Stomach (tissue), 8 donors: ENCODE measurements at regions not wholly inside any gene's neighbourhood (a gene's known extent, or its start where the extent isn't known, plus 50 kb on each side); places are given as distances from the start of the nearest gene placed in this dataset.

Experiments used
- DNase-seq, 2 donors: peaks; one replicate each; pipeline versions ENCODE4 v3.0.0 to v3.0.0-alpha.2; 2013 to 2019
- H3K27ac ChIP-seq, 5 donors: fragments of 200-600 bp in 4 of 5; sonication (generic) in 4 of 5; one replicate each; pipeline ENCODE4 v1.5.1; 2013 to 2019; ENCODE audit warnings: mild to moderate bottlenecking in 1 of 5, moderate library complexity in 1 of 5
- H3K27me3 ChIP-seq, 3 donors: fragments of 200-600 bp; sonication (generic); one replicate each; pipeline ENCODE4 v1.5.1; 2017 to 2019; ENCODE audit warnings: mixed run types in 1 of 3
- H3K36me3 ChIP-seq, 4 donors: fragments of 200-600 bp; sonication (generic); 1 replicate in 3 of 4; 2 replicates in 1 of 4; pipeline ENCODE4 v1.5.1; 2016 to 2019
- H3K4me1 ChIP-seq, 4 donors: fragments of 200-600 bp; sonication (generic); one replicate each; pipeline ENCODE4 v1.5.1; 2016 to 2019
- H3K4me3 ChIP-seq, 4 donors: fragments of 200-600 bp; sonication (generic) in 3 of 4; one replicate each; pipeline ENCODE4 v1.5.1; 2016 to 2019; ENCODE audit warnings: mild to moderate bottlenecking in 1 of 4
- H3K9me3 ChIP-seq, 4 donors: fragments of 200-600 bp; sonication (generic); one replicate each; pipeline ENCODE4 v1.5.1; 2016 to 2019
- CTCF ChIP-seq, 7 experiments: fragments of 450-650 bp in 4 of 7; fragments of 200-600 bp in 3 of 7; sonication (generic) in 3 of 7; IDR thresholded peaks; one replicate each; pipeline ENCODE4 v1.5.1; 2016 to 2019; ENCODE audit warnings: antibody characterized with exemption in 7 of 7, control low read depth in 2 of 7, mild to moderate bottlenecking in 1 of 7
- EP300 ChIP-seq: sonication (generic); formaldehyde crosslinking; IDR thresholded peaks from one replicate; pipeline ENCODE4 v1.6.1; 2017; ENCODE audit warnings: antibody characterized with exemption
- POLR2A ChIP-seq, 4 donors: fragments of 450-650 bp; IDR thresholded peaks; one replicate each; pipeline ENCODE4 v1.6.1; 2016; ENCODE audit warnings: antibody characterized with exemption in 4 of 4, control low read depth in 2 of 4, mild to moderate bottlenecking in 1 of 4, moderate library complexity in 1 of 4
- POLR2AphosphoS5 ChIP-seq, 3 donors: sonication (generic); formaldehyde crosslinking; IDR thresholded peaks; one replicate each; pipeline ENCODE4 v1.6.1; 2016; ENCODE audit warnings: antibody characterized with exemption in 3 of 3
- WGBS, 5 donors: extraction: QIAGEN DNeasy Blood & Tissue Kit in 3 of 5; methylation state at CpG; one replicate each; pipeline versions ENCODE4 v1.1.5 to v1.1.7; 2013 to 2018; 5-methylcytosine and 5-hydroxymethylcytosine counted together
- intact Hi-C: fragments of 100-400 bp; cut with DNase I; formaldehyde crosslinking; loops from one replicate; pipeline ENCODE4 v1.15.1; 2023; ENCODE audit warnings: low total_unique reads
- donor health status: healthy with polysubstance abuse.
- donor health status: Bipolar disorder and iron deficiency.
- donor health status: healthy.

GRCh38 chr12:39116861-39117260 is 211.5 kb upstream of the CPNE8 start:
- H3K9me3 ChIP-seq, result no peaks in the 10 kb centered on the region
- no peaks in the 10 kb centered on the region for H3K36me3 ChIP-seq
- H3K27ac ChIP-seq, result no peak overlapping the region
- WGBS, 5 donors, result 87 to 97% (median 92%) methylated on average over 2 of the region's 2 CpGs
- TF ChIP-seq POLR2A (IDR thresholded peaks at IDR 0.05), result no peak
- TF ChIP-seq CTCF (IDR thresholded peaks at IDR 0.05), result no peak
- TF ChIP-seq EP300, result no peak
- no peak for TF ChIP-seq POLR2AphosphoS5 (IDR thresholded peaks at IDR 0.05)
- H3K27me3 ChIP-seq, result peaks cover 0 to 8% (median 0%) of the 10 kb centered on the region in 3 donors
- H3K4me3 ChIP-seq, result no peak overlapping the region
- intact Hi-C loops, result no loop called here
- H3K4me1 ChIP-seq, result no peaks in the 10 kb centered on the region
- no peak for DNase-seq

- no peaks in the 10 kb centered on the region for H3K36me3 ChIP-seq
- WGBS, 5 donors, result 84 to 87% (median 86%) methylated on average over 5 of the region's 5 CpGs
Observed at GRCh38 chr12:39112064-39112463, 206.7 kb upstream of the CPNE8 start.

GRCh38 chr12:39105111-39105510 is 199.7 kb upstream of the CPNE8 start:
- no peak for DNase-seq
- Histone ChIP-seq H3K9me3 (no peaks in the 10 kb centered on the region), H3K4me1 (no peaks in the 10 kb centered on the region), H3K27ac (no peak overlapping the region), H3K27me3 (no peaks in the 10 kb centered on the region), H3K36me3 (no peaks in the 10 kb centered on the region), H3K4me3 (no peak overlapping the region)
- TF ChIP-seq POLR2AphosphoS5 (IDR thresholded peaks at IDR 0.05), result no peak
- no peak for TF ChIP-seq POLR2A (IDR thresholded peaks at IDR 0.05)
- no peak for TF ChIP-seq CTCF (IDR thresholded peaks at IDR 0.05)
- no peak for TF ChIP-seq EP300
- intact Hi-C loops, result loop anchor here (10.0 kb wide), 1 partner anchor 780 kb away; no protein-coding TSS in a partner anchor

More at GRCh38 chr12:39112064-39112463, 206.7 kb upstream of the CPNE8 start:
- Histone ChIP-seq H3K4me1 (no peaks in the 10 kb centered on the region), H3K27ac (no peak overlapping the region), H3K9me3 (no peaks in the 10 kb centered on the region), H3K27me3 (peaks cover 0 to 8% (median 0%) of the 10 kb centered on the region in 3 donors), H3K4me3 (no peak overlapping the region)
- TF ChIP-seq POLR2A (IDR thresholded peaks at IDR 0.05) (no peak), EP300 (no peak), CTCF (IDR thresholded peaks at IDR 0.05) (no peak), POLR2AphosphoS5 (IDR thresholded peaks at IDR 0.05) (no peak)
- DNase-seq, result no peak
- intact Hi-C loops, result no loop called here

- no peak overlapping the region for H3K27ac ChIP-seq
- TF ChIP-seq POLR2A (IDR thresholded peaks at IDR 0.05) (no peak), EP300 (no peak), POLR2AphosphoS5 (IDR thresholded peaks at IDR 0.05) (no peak), CTCF (IDR thresholded peaks at IDR 0.05) (peak in 5 of 7 experiments; percentile 50 to 65 (median 64))
- intact Hi-C loops, result loop anchor here (10.0 kb wide), 1 partner anchor 779 kb away; no protein-coding TSS in a partner anchor
- no peaks in the 10 kb centered on the region for H3K9me3 ChIP-seq
- peak in 1 of 2 donors; percentile 79 for DNase-seq
- H3K36me3 ChIP-seq, result no peaks in the 10 kb centered on the region
- no peak overlapping the region for H3K4me3 ChIP-seq
- H3K27me3 ChIP-seq, result no peaks in the 10 kb centered on the region
- H3K4me1 ChIP-seq, result no peaks in the 10 kb centered on the region
- 18 to 26% (median 22%) methylated on average over 8 of the region's 8 CpGs for WGBS, 5 donors
Observed at GRCh38 chr12:39103552-39104165, 198.3 kb upstream of the CPNE8 start.
